Panc1 (cell line): ENCODE measurements at regions not wholly inside any gene's neighbourhood (a gene's known extent, or its start where the extent isn't known, plus 50 kb on each side); places are given as distances from the start of the nearest gene placed in this dataset.

Experiments
- CTCF ChIP-seq: fragments of 450-650 bp; IDR thresholded peaks from 2 replicates; pipeline ENCODE4 v1.5.1; 2017; ENCODE audit warnings: mild to moderate bottlenecking
- POLR2AphosphoS5 ChIP-seq: IDR thresholded peaks from 2 replicates; pipeline ENCODE4 v1.6.1; 2012; ENCODE audit warnings: mild to moderate bottlenecking, low read depth, low read length, moderate library complexity
- REST ChIP-seq, 2 experiments: IDR thresholded peaks; 2 replicates each; pipeline ENCODE4 v1.6.1; 2011 to 2012; ENCODE audit warnings: low read depth in 2 of 2, control low read depth in 1 of 2, low read length in 1 of 2, mild to moderate bottlenecking in 1 of 2, moderate library complexity in 1 of 2; ENCODE audit not compliant: insufficient read depth in 1 of 2
- SIN3A ChIP-seq: IDR thresholded peaks from 2 replicates; pipeline ENCODE4 v1.6.1; 2012; ENCODE audit warnings: low read depth, mild to moderate bottlenecking, low read length, moderate library complexity, borderline replicate concordance; ENCODE audit not compliant: insufficient read depth
- TCF7L2 ChIP-seq: IDR thresholded peaks from 2 replicates; pipeline ENCODE4 v1.6.1; 2011; ENCODE audit warnings: mild to moderate bottlenecking, low read depth, low read length, inconsistent platforms

GRCh38 chr12:22821985-22822384, 197.0 kb downstream of the ETNK1 start:
- TF ChIP-seq CTCF: no peak
- TF ChIP-seq TCF7L2: no peak
- no peak for TF ChIP-seq POLR2AphosphoS5
- no peak for TF ChIP-seq SIN3A
- TF ChIP-seq REST (IDR thresholded peaks at IDR 0.05; ENCODE audit: insufficient read depth in 1 of 2, low read depth in 2 of 2, low read length in 1 of 2): no peak
